Lower lobe of right lung (tissue), 2 donors: ENCODE measurements at regions not wholly inside any gene's neighbourhood (a gene's known extent, or its start where the extent isn't known, plus 50 kb on each side); places are given as distances from the start of the nearest gene placed in this dataset.

Experiments used
- ATAC-seq, 2 donors: fragments of 200-7000 bp; cut with Tn5 transposase; one replicate each; pipeline ENCODE4 v1.9.1; 2020 to 2022; ENCODE audit warnings: mild to moderate bottlenecking in 2 of 2, moderate library complexity in 2 of 2
- DNase-seq: peaks from one replicate; pipeline ENCODE4 v3.0.0-alpha.2; 2020
- H3K27ac ChIP-seq: fragments of 200-600 bp; one replicate; pipeline ENCODE4 v1.8.0; 2022
- H3K27me3 ChIP-seq: fragments of 200-600 bp; one replicate; pipeline ENCODE4 v1.8.0; 2022; ENCODE audit warnings: low read depth
- H3K36me3 ChIP-seq: fragments of 200-600 bp; one replicate; pipeline ENCODE4 v1.8.0; 2022; ENCODE audit warnings: mild to moderate bottlenecking
- H3K4me1 ChIP-seq: fragments of 200-600 bp; one replicate; pipeline ENCODE4 v1.8.0; 2022
- H3K4me3 ChIP-seq: fragments of 200-600 bp; one replicate; pipeline ENCODE4 v1.8.0; 2022; ENCODE audit warnings: mild to moderate bottlenecking
- H3K9me3 ChIP-seq: fragments of 200-600 bp; one replicate; pipeline ENCODE4 v1.8.0; 2022
- CTCF ChIP-seq: fragments of 200-600 bp; IDR thresholded peaks from one replicate; pipeline ENCODE4 v1.8.0; 2022; ENCODE audit warnings: antibody characterized with exemption, mild to moderate bottlenecking
- intact Hi-C: fragments of 100-400 bp; cut with DNase I; formaldehyde crosslinking; loops from one replicate; pipeline ENCODE4 v1.11.0; 2022
- donor health status: DM: no; HTN: yes; CAD: no; lungs with severe emphysema.

- no peaks in the 10 kb centered on the region for H3K4me1 ChIP-seq
Measured at GRCh38 chr18:68034296-68034695, 517.8 kb upstream of the DSEL start.

GRCh38 chr18:68033466-68033865, 516.9 kb upstream of the DSEL start:
- no peak for TF ChIP-seq CTCF
- intact Hi-C loops: no loop called here
- no peak overlapping the region for H3K27ac ChIP-seq
- H3K36me3 ChIP-seq: no peaks in the 10 kb centered on the region
- ATAC-seq: no peak
- H3K4me1 ChIP-seq: no peaks in the 10 kb centered on the region
- no peak for DNase-seq
- H3K4me3 ChIP-seq: no peak overlapping the region
- no peaks in the 10 kb centered on the region for H3K9me3 ChIP-seq
- no peaks in the 10 kb centered on the region for H3K27me3 ChIP-seq

More at GRCh38 chr18:68034296-68034695, 517.8 kb upstream of the DSEL start:
- ATAC-seq (no peak), DNase-seq (no peak)
- TF ChIP-seq CTCF: no peak
- H3K4me3 ChIP-seq: no peak overlapping the region
- H3K36me3 ChIP-seq: no peaks in the 10 kb centered on the region
- H3K9me3 ChIP-seq: no peaks in the 10 kb centered on the region
- intact Hi-C loops: no loop called here
- no peaks in the 10 kb centered on the region for H3K27me3 ChIP-seq
- H3K27ac ChIP-seq: no peak overlapping the region

- TF ChIP-seq CTCF: no peak
- H3K27me3 ChIP-seq: no peaks in the 10 kb centered on the region
- no peak overlapping the region for H3K27ac ChIP-seq
- H3K9me3 ChIP-seq: no peaks in the 10 kb centered on the region
- H3K4me3 ChIP-seq: no peak overlapping the region
- no peaks in the 10 kb centered on the region for H3K36me3 ChIP-seq
- ATAC-seq: no peak
- DNase-seq: no peak
- no peaks in the 10 kb centered on the region for H3K4me1 ChIP-seq
- intact Hi-C loops: no loop called here
Measured at GRCh38 chr18:68024716-68025115, 508.2 kb upstream of the DSEL start.

GRCh38 chr18:68017385-68017784, 500.9 kb upstream of the DSEL start:
- H3K36me3 ChIP-seq: no peaks in the 10 kb centered on the region
- H3K4me3 ChIP-seq: no peak overlapping the region
- intact Hi-C loops: no loop called here
- no peaks in the 10 kb centered on the region for H3K4me1 ChIP-seq
- ATAC-seq: no peak
- H3K27ac ChIP-seq: no peak overlapping the region
- DNase-seq: no peak
- no peaks in the 10 kb centered on the region for H3K9me3 ChIP-seq
- no peaks in the 10 kb centered on the region for H3K27me3 ChIP-seq
- no peak for TF ChIP-seq CTCF

GRCh38 chr18:67997496-67997895, 481.0 kb upstream of the DSEL start:
- DNase-seq (no peak), ATAC-seq (no peak)
- H3K4me3 ChIP-seq: no peak overlapping the region
- no peak overlapping the region for H3K27ac ChIP-seq
- no peaks in the 10 kb centered on the region for H3K9me3 ChIP-seq
- no peaks in the 10 kb centered on the region for H3K27me3 ChIP-seq
- intact Hi-C loops: no loop called here
- no peaks in the 10 kb centered on the region for H3K4me1 ChIP-seq
- no peaks in the 10 kb centered on the region for H3K36me3 ChIP-seq
- no peak for TF ChIP-seq CTCF

GRCh38 chr18:67995769-67996168, 479.2 kb upstream of the DSEL start:
- TF ChIP-seq CTCF: no peak
- ATAC-seq (no peak), DNase-seq (no peak)
- H3K4me3 ChIP-seq: no peak overlapping the region
- H3K9me3 ChIP-seq: no peaks in the 10 kb centered on the region
- intact Hi-C loops: no loop called here
- no peaks in the 10 kb centered on the region for H3K36me3 ChIP-seq
- no peak overlapping the region for H3K27ac ChIP-seq
- H3K4me1 ChIP-seq: no peaks in the 10 kb centered on the region
- no peaks in the 10 kb centered on the region for H3K27me3 ChIP-seq
